Prostate gland (tissue), 2 donors: ENCODE measurements at regions not wholly inside any gene's neighbourhood (a gene's known extent, or its start where the extent isn't known, plus 50 kb on each side); places are given as distances from the start of the nearest gene placed in this dataset.

Experiments used
- CTCF ChIP-seq, 4 experiments: fragments of 200-600 bp in 2 of 4; fragments of 450-650 bp in 2 of 4; sonication (generic) in 2 of 4; IDR thresholded peaks; 1 replicate in 3 of 4; 2 replicates in 1 of 4; pipeline ENCODE4 v1.5.1; 2016 to 2019; ENCODE audit warnings: antibody characterized with exemption in 4 of 4, mild to moderate bottlenecking in 2 of 4, moderate library complexity in 2 of 4
- POLR2AphosphoS5 ChIP-seq: sonication (generic); formaldehyde crosslinking; IDR thresholded peaks from one replicate; pipeline ENCODE4 v1.6.1; 2017; ENCODE audit warnings: antibody characterized with exemption

GRCh38 chr3:76985645-76986044 is 54.3 kb upstream of the ROBO2 start:
- no peak for TF ChIP-seq CTCF (IDR thresholded peaks at IDR 0.05)
- TF ChIP-seq POLR2AphosphoS5: no peak
